ENCODE measurements at regions not wholly inside any gene's neighbourhood (a gene's known extent, or its start where the extent isn't known, plus 50 kb on each side); places are given as distances from the start of the nearest gene placed in this dataset.

DNA sequence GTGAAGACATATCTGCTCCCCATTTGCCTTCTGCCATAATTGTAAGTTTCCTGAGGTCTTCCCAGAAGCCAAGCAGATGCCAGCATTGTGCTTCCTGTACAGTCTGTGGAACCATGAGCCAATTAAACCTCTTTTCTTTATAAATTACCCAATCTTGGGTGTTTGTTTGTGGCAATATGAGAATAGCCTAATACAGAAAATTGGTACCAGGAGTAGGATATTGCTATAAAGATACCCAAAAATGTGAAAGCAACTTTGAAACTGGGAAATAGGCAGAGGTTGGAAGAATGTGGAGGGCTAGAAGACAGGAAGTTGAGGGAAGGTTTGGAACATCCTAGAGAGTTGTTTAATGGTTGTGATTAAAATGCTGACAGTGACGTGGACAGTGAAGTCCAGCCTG is 90.8 kb downstream of the HHIPL2 start:
- intact Hi-C loops (cut with DNase I), result no loop called here
- no peak overlapping the region for H3K27ac ChIP-seq
- H3K36me3 ChIP-seq, result no peaks in the 10 kb centered on the region
- no peak for DNase-seq
- H3K4me3 ChIP-seq (replicated peaks in 1 of 3), result no peak overlapping the region
- no peaks in the 10 kb centered on the region for H3K27me3 ChIP-seq
- 90 to 93% methylated on average over 1 of the region's 1 CpG for WGBS, 2 donors
- no peaks in the 10 kb centered on the region for H3K4me1 ChIP-seq
- no peaks in the 10 kb centered on the region for H3K9me3 ChIP-seq
- no peak for TF ChIP-seq POLR2A (IDR thresholded peaks at IDR 0.05)
- TF ChIP-seq, protein P1, sequence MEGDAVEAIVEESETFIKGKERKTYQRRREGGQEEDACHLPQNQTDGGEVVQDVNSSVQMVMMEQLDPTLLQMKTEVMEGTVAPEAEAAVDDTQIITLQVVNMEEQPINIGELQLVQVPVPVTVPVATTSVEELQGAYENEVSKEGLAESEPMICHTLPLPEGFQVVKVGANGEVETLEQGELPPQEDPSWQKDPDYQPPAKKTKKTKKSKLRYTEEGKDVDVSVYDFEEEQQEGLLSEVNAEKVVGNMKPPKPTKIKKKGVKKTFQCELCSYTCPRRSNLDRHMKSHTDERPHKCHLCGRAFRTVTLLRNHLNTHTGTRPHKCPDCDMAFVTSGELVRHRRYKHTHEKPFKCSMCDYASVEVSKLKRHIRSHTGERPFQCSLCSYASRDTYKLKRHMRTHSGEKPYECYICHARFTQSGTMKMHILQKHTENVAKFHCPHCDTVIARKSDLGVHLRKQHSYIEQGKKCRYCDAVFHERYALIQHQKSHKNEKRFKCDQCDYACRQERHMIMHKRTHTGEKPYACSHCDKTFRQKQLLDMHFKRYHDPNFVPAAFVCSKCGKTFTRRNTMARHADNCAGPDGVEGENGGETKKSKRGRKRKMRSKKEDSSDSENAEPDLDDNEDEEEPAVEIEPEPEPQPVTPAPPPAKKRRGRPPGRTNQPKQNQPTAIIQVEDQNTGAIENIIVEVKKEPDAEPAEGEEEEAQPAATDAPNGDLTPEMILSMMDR (IDR thresholded peaks at IDR 0.05), result no peak

DNA sequence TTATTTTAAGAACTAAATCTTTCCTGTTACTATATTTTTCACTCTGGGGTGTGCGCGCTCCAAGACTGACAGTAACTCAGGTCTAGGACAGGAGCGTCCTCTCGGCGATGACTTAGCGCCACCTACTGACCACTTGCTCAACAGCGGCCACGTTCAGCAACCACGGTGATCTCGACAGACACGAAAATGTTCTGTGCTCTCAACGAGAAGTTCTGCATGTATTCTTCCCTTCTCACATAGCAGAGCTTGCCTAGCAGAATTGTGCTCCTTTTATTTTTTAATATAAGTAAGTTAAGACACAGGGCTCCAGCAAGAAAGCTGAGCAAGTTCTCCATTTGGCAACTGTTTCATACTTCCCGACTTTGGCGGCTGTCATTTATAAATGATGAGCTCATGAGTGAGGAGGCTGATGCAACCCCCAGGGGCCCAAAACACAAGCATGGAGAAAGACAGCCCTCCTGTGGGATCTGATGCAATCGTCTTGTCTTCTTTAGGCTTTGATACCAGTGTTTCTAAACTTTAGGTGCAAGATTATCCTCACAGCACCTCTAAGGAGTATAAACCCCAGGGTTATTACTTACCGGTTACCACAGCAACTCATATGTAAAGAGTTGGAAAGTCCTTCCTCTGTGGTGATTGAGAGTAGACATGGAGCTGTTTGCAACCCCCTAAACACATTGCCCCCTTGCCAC is 92.6 kb downstream of the HHIPL2 start:
- Histone ChIP-seq H3K36me3 (no peaks in the 10 kb centered on the region), H3K4me1 (no peaks in the 10 kb centered on the region), H3K27me3 (no peaks in the 10 kb centered on the region), H3K4me3 (replicated peaks in 1 of 3) (no peak overlapping the region), H3K27ac (no peak overlapping the region), H3K9me3 (no peaks in the 10 kb centered on the region)
- 10% methylated on average over 16 of the region's 16 CpGs for WGBS, 2 donors
- intact Hi-C loops (cut with DNase I), result no loop called here
- TF ChIP-seq, protein P1 (IDR thresholded peaks at IDR 0.05), result peak; percentile 68 to 92 (median 82)
- no peak for TF ChIP-seq POLR2A (IDR thresholded peaks at IDR 0.05)
- peak; percentile 74 to 83 for DNase-seq

DNA sequence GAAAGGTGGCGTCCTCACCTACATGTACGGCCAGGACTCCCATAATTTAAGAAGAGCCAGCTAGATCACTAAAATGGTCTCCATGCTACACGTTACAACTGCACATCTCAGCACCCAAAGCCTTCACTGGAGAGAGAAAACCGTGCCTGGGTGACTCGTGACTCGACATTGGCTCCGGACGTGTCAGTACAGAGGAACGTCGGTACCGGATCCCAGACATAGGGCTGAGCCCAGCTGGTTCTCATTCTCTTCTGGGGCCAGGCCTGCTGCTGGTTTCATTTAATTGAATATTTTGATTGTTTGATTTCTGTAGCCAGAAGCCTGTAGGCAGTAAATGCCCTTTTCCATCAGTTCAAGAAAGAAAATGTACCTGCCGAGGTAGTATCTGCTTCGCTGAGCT is 93.1 kb downstream of the HHIPL2 start:
- Histone ChIP-seq H3K9me3 (no peaks in the 10 kb centered on the region), H3K27ac (no peak overlapping the region), H3K27me3 (no peaks in the 10 kb centered on the region), H3K36me3 (no peaks in the 10 kb centered on the region), H3K4me3 (replicated peaks in 1 of 3) (no peak overlapping the region), H3K4me1 (no peaks in the 10 kb centered on the region)
- WGBS, 2 donors, result 50 to 52% methylated on average over 13 of the region's 13 CpGs
- intact Hi-C loops (cut with DNase I), result no loop called here
- no peak for DNase-seq
- TF ChIP-seq, protein P1 (IDR thresholded peaks at IDR 0.05), result no peak
- no peak for TF ChIP-seq POLR2A (IDR thresholded peaks at IDR 0.05)

DNA sequence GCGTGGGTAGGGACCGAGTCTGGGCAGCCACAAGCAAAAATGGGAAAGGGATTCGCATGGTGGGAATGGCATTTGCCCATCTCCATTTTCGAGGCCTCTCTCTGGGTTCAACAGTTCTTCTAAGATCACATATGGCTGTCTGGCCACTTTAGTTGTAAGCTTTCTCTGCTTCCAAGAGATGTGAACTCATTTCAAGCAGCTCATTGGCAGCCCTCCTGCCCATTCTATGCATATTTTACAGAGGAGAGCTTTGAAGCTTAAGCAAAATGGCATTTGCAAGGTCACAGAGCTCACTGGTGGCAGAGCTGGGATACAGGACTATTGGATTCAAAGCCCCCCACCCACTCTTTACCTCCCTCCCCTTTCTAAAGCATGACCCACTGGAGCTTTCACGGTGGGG is 93.7 kb downstream of the HHIPL2 start:
- no peaks in the 10 kb centered on the region for H3K4me1 ChIP-seq
- no peaks in the 10 kb centered on the region for H3K36me3 ChIP-seq
- no peak overlapping the region for H3K27ac ChIP-seq
- intact Hi-C loops (cut with DNase I), result no loop called here
- 83 to 93% methylated on average over 5 of the region's 5 CpGs for WGBS, 2 donors
- H3K4me3 ChIP-seq (replicated peaks in 1 of 3), result no peak overlapping the region
- H3K27me3 ChIP-seq, result no peaks in the 10 kb centered on the region
- no peaks in the 10 kb centered on the region for H3K9me3 ChIP-seq
- TF ChIP-seq, protein P1 (IDR thresholded peaks at IDR 0.05), result no peak
- TF ChIP-seq POLR2A (IDR thresholded peaks at IDR 0.05), result no peak
- no peak for DNase-seq

DNA sequence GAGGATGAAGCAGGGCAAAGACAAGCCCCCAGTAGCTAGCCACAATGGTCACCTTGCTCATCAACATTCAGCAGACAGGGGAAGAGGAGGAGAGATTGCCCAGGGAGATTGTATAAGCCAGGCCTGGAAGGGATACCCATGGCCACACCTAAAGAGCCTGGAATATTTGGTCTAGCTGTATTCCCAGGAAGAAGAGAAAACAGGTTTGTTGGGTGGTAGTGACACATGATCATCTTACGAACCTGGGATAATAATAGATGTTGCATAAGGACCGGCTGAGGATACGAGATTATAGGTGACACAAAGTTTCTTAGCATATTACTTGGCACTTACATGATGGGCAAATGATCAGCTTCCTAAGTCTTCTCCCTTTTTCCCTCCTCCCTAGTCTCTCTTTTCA is 95.9 kb downstream of the HHIPL2 start:
- Histone ChIP-seq H3K4me3 (replicated peaks in 1 of 3) (no peak overlapping the region), H3K27ac (no peak overlapping the region), H3K9me3 (no peaks in the 10 kb centered on the region), H3K36me3 (no peaks in the 10 kb centered on the region), H3K27me3 (no peaks in the 10 kb centered on the region), H3K4me1 (no peaks in the 10 kb centered on the region)
- DNase-seq, result no peak
- WGBS, 2 donors, result 71 to 98% methylated on average over 3 of the region's 3 CpGs
- intact Hi-C loops (cut with DNase I), result no loop called here
- TF ChIP-seq POLR2A (IDR thresholded peaks at IDR 0.05), result no peak
- TF ChIP-seq, protein P1 (IDR thresholded peaks at IDR 0.05), result no peak
